Smooth muscle cell (in vitro differentiated cells): ENCODE measurements at regions not wholly inside any gene's neighbourhood (a gene's known extent, or its start where the extent isn't known, plus 50 kb on each side); places are given as distances from the start of the nearest gene placed in this dataset.

Experiments used
- DNase-seq: peaks from one replicate; lab custom pipeline; 2025; ENCODE audit not compliant: unreplicated experiment; lab: John Stamatoyannopoulos, UW
- H2AFZ ChIP-seq: fragments of 200-600 bp; sonication (generic); 2 replicates; pipeline ENCODE4 v1.6.0; 2016; ENCODE audit warnings: antibody characterized with exemption, low read depth, mild to moderate bottlenecking
- H3F3A ChIP-seq: fragments of 200-600 bp; sonication (generic); 2 replicates; pipeline ENCODE4 v1.6.0; 2017; ENCODE audit warnings: antibody characterized with exemption, low read depth
- H3K27ac ChIP-seq: fragments of 200-600 bp; sonication (generic); 2 replicates; pipeline ENCODE4 v1.5.1; 2016; ENCODE audit warnings: low read depth, mild to moderate bottlenecking
- H3K27me3 ChIP-seq: fragments of 200-600 bp; sonication (generic); 2 replicates; pipeline ENCODE4 v1.6.1; 2016; ENCODE audit warnings: low read depth, mild to moderate bottlenecking
- H3K36me3 ChIP-seq: fragments of 200-600 bp; sonication (generic); 2 replicates; pipeline ENCODE4 v1.5.1; 2016; ENCODE audit warnings: low read depth
- H3K4me1 ChIP-seq: fragments of 200-600 bp; sonication (generic); 2 replicates; pipeline ENCODE4 v1.5.1; 2016; ENCODE audit warnings: low read depth
- H3K4me2 ChIP-seq: fragments of 200-600 bp; sonication (generic); 2 replicates; pipeline ENCODE4 v1.6.0; 2016; ENCODE audit warnings: mild to moderate bottlenecking
- H3K4me3 ChIP-seq: fragments of 200-600 bp; sonication (generic); 2 replicates; pipeline ENCODE4 v1.5.1; 2016; ENCODE audit warnings: mild to moderate bottlenecking
- H3K79me2 ChIP-seq: fragments of 200-600 bp; sonication (generic); 2 replicates; pipeline ENCODE4 v1.6.0; 2016; ENCODE audit warnings: low read depth, mild to moderate bottlenecking
- H3K9ac ChIP-seq: fragments of 200-600 bp; sonication (generic); 2 replicates; pipeline ENCODE4 v1.6.0; 2016; ENCODE audit warnings: low read depth
- H3K9me3 ChIP-seq: fragments of 200-600 bp; sonication (generic); replicated peaks from 2 replicates; pipeline ENCODE4 v1.5.1; 2016; ENCODE audit warnings: low read depth
- H4K20me1 ChIP-seq: fragments of 200-600 bp; sonication (generic); 2 replicates; pipeline ENCODE4 v1.6.0; 2016; ENCODE audit warnings: low read depth
- CTCF ChIP-seq: fragments of 200-600 bp; sonication (generic); IDR thresholded peaks from 2 replicates; pipeline ENCODE4 v1.5.1; 2017; ENCODE audit warnings: borderline replicate concordance, mild to moderate bottlenecking, antibody characterized with exemption; ENCODE audit not compliant: insufficient read depth, poor library complexity, severe bottlenecking
- WGBS: methylation state at CpG from one replicate; pipeline ENCODE4 v1.1.7; 2016; ENCODE audit warnings: low lambda C conversion rate; 5-methylcytosine and 5-hydroxymethylcytosine counted together

- H3K36me3 ChIP-seq: no peaks in the 10 kb centered on the region
- no peak overlapping the region for H3K4me3 ChIP-seq
- H4K20me1 ChIP-seq: no peaks in the 10 kb centered on the region
- no peak for DNase-seq
- no peak overlapping the region for H3K27ac ChIP-seq
- H3K9ac ChIP-seq: no peak overlapping the region
- H3K4me2 ChIP-seq: no peak overlapping the region
- no peaks in the 10 kb centered on the region for H3K9me3 ChIP-seq
- no peaks in the 10 kb centered on the region for H3K79me2 ChIP-seq
- no peak overlapping the region for H2AFZ ChIP-seq
- no peaks in the 10 kb centered on the region for H3K4me1 ChIP-seq
- TF ChIP-seq CTCF: no peak
- no peaks in the 10 kb centered on the region for H3F3A ChIP-seq
- H3K27me3 ChIP-seq: no peaks in the 10 kb centered on the region
- 100% methylated on average over 1 of the region's 1 CpG for WGBS
Measured at GRCh38 chr13:46983881-46984280, 87.0 kb upstream of the HTR2A start.

GRCh38 chr13:46982856-46983582 is 86.2 kb upstream of the HTR2A start:
- Histone ChIP-seq H3K27me3 (no peaks in the 10 kb centered on the region), H3K4me2 (no peak overlapping the region), H3K4me3 (no peak overlapping the region), H3K4me1 (no peaks in the 10 kb centered on the region), H3K79me2 (no peaks in the 10 kb centered on the region), H2AFZ (no peak overlapping the region), H3K9me3 (no peaks in the 10 kb centered on the region), H3F3A (no peaks in the 10 kb centered on the region), H3K9ac (no peak overlapping the region), H3K27ac (no peak overlapping the region), H3K36me3 (no peaks in the 10 kb centered on the region), H4K20me1 (no peaks in the 10 kb centered on the region)
- 93% methylated on average over 3 of the region's 3 CpGs for WGBS
- DNase-seq: no peak
- no peak for TF ChIP-seq CTCF

GRCh38 chr13:46975173-46975572 is 78.3 kb upstream of the HTR2A start:
- no peak for TF ChIP-seq CTCF
- no peaks in the 10 kb centered on the region for H3F3A ChIP-seq
- no peak for DNase-seq
- H3K36me3 ChIP-seq: no peaks in the 10 kb centered on the region
- no peaks in the 10 kb centered on the region for H4K20me1 ChIP-seq
- H3K79me2 ChIP-seq: no peaks in the 10 kb centered on the region
- no peak overlapping the region for H3K4me2 ChIP-seq
- no peak overlapping the region for H2AFZ ChIP-seq
- H3K4me3 ChIP-seq: no peak overlapping the region
- H3K27me3 ChIP-seq: no peaks in the 10 kb centered on the region
- H3K4me1 ChIP-seq: no peaks in the 10 kb centered on the region
- H3K27ac ChIP-seq: no peak overlapping the region
- H3K9me3 ChIP-seq: peaks cover 20% of the 10 kb centered on the region
- H3K9ac ChIP-seq: no peak overlapping the region

GRCh38 chr13:46968450-46968849 is 71.6 kb upstream of the HTR2A start:
- no peak overlapping the region for H3K4me3 ChIP-seq
- no peak overlapping the region for H3K27ac ChIP-seq
- no peaks in the 10 kb centered on the region for H3K27me3 ChIP-seq
- no peak overlapping the region for H3K9ac ChIP-seq
- no peaks in the 10 kb centered on the region for H3F3A ChIP-seq
- no peaks in the 10 kb centered on the region for H3K9me3 ChIP-seq
- H3K4me2 ChIP-seq: no peak overlapping the region
- no peak for DNase-seq
- WGBS: 93% methylated on average over 2 of the region's 2 CpGs
- H3K79me2 ChIP-seq: no peaks in the 10 kb centered on the region
- H3K4me1 ChIP-seq: no peaks in the 10 kb centered on the region
- no peak for TF ChIP-seq CTCF
- H4K20me1 ChIP-seq: no peaks in the 10 kb centered on the region
- H2AFZ ChIP-seq: no peak overlapping the region
- no peaks in the 10 kb centered on the region for H3K36me3 ChIP-seq
